Loucy (cell line): ENCODE measurements at regions not wholly inside any gene's neighbourhood (a gene's known extent, or its start where the extent isn't known, plus 50 kb on each side); places are given as distances from the start of the nearest gene placed in this dataset.

Experiments used
- H2AFZ ChIP-seq: fragments of 200-600 bp; sonication (generic); 2 replicates; pipeline ENCODE4 v1.6.0; 2016; ENCODE audit warnings: antibody characterized with exemption, mild to moderate bottlenecking, low read length, moderate library complexity
- H3F3A ChIP-seq: fragments of 200-600 bp; 2 replicates; pipeline ENCODE4 v1.6.0; 2016; ENCODE audit warnings: antibody characterized with exemption, low read depth, mild to moderate bottlenecking
- H3K27me3 ChIP-seq: fragments of 200-600 bp; sonication (generic); 2 replicates; pipeline ENCODE4 v1.6.1; 2014; ENCODE audit warnings: low read length, mild to moderate bottlenecking; ENCODE audit not compliant: insufficient read depth, poor library complexity, severe bottlenecking
- H3K36me3 ChIP-seq: fragments of 200-600 bp; sonication (generic); 2 replicates; pipeline ENCODE4 v1.6.1; 2016; ENCODE audit warnings: low read length; ENCODE audit not compliant: insufficient read depth
- H3K4me1 ChIP-seq: fragments of 200-600 bp; sonication (generic); 2 replicates; pipeline ENCODE4 v1.5.1; 2014; ENCODE audit warnings: low read length, mild to moderate bottlenecking; ENCODE audit not compliant: insufficient read depth, poor library complexity, severe bottlenecking
- H3K4me2 ChIP-seq: fragments of 200-600 bp; sonication (generic); 2 replicates; pipeline ENCODE4 v1.6.0; 2014; ENCODE audit warnings: antibody characterized with exemption, low read length, low read depth, mild to moderate bottlenecking; ENCODE audit not compliant: poor library complexity, severe bottlenecking
- H3K4me3 ChIP-seq: fragments of 200-600 bp; sonication (generic); 2 replicates; pipeline ENCODE4 v1.5.1; 2014; ENCODE audit warnings: low read length, mild to moderate bottlenecking, mixed read lengths; ENCODE audit not compliant: poor library complexity, severe bottlenecking
- H3K79me2 ChIP-seq: fragments of 200-600 bp; sonication (generic); 2 replicates; pipeline ENCODE4 v1.6.1; 2014; ENCODE audit warnings: low read length; ENCODE audit not compliant: insufficient read depth
- H3K9ac ChIP-seq: fragments of 200-600 bp; sonication (generic); 2 replicates; pipeline ENCODE4 v1.6.0; 2014; ENCODE audit warnings: mild to moderate bottlenecking, low read depth, low read length, moderate library complexity; ENCODE audit not compliant: poor library complexity, severe bottlenecking
- H3K9me2 ChIP-seq: fragments of 200-600 bp; sonication (generic); replicated peaks from 2 replicates; pipeline ENCODE4 v1.6.1; 2016; ENCODE audit warnings: low read depth, low read length, mixed read lengths
- H3K9me3 ChIP-seq: fragments of 200-600 bp; sonication (generic); 2 replicates; pipeline ENCODE4 v1.6.1; 2014; ENCODE audit warnings: mild to moderate bottlenecking, antibody characterized with exemption, low read length, low read depth; ENCODE audit not compliant: insufficient read depth
- H4K20me1 ChIP-seq: fragments of 200-600 bp; sonication (generic); 2 replicates; pipeline ENCODE4 v1.6.0; 2014; ENCODE audit warnings: antibody characterized with exemption, low read length, mild to moderate bottlenecking; ENCODE audit not compliant: insufficient read depth, poor library complexity, severe bottlenecking
- CTCF ChIP-seq: fragments of 200-600 bp; sonication (generic); conservative IDR thresholded peaks from 2 replicates; pipeline ENCODE4 v1.5.1; 2014; ENCODE audit warnings: mild to moderate bottlenecking, antibody characterized with exemption, low read length
- EZH2phosphoT487 ChIP-seq: fragments of 200-600 bp; IDR thresholded peaks from 2 replicates; pipeline ENCODE4 v1.6.1; 2018; ENCODE audit warnings: antibody characterized with exemption, mild to moderate bottlenecking, moderate library complexity, borderline replicate concordance

GRCh38 chr9:84146893-84147710 is 166.5 kb downstream of the RMI1 start:
- H3K9me3 ChIP-seq: no peaks in the 10 kb centered on the region
- H3K4me2 ChIP-seq: no peak overlapping the region
- no peaks in the 10 kb centered on the region for H3K4me1 ChIP-seq
- no peaks in the 10 kb centered on the region for H3K27me3 ChIP-seq
- no peak overlapping the region for H3K4me3 ChIP-seq
- no peaks in the 10 kb centered on the region for H4K20me1 ChIP-seq
- no peaks in the 10 kb centered on the region for H3K9me2 ChIP-seq
- no peak overlapping the region for H2AFZ ChIP-seq
- no peaks in the 10 kb centered on the region for H3K79me2 ChIP-seq
- H3K36me3 ChIP-seq: no peaks in the 10 kb centered on the region
- TF ChIP-seq EZH2phosphoT487 (no peak), CTCF (no peak)
- no peak overlapping the region for H3K9ac ChIP-seq
- H3F3A ChIP-seq: no peaks in the 10 kb centered on the region

GRCh38 chr9:84151236-84151635 is 170.6 kb downstream of the RMI1 start:
- H3K27me3 ChIP-seq: no peaks in the 10 kb centered on the region
- H2AFZ ChIP-seq: no peak overlapping the region
- no peaks in the 10 kb centered on the region for H3K9me3 ChIP-seq
- H4K20me1 ChIP-seq: no peaks in the 10 kb centered on the region
- no peaks in the 10 kb centered on the region for H3K79me2 ChIP-seq
- H3K4me2 ChIP-seq: no peak overlapping the region
- no peak overlapping the region for H3K4me3 ChIP-seq
- H3K4me1 ChIP-seq: no peaks in the 10 kb centered on the region
- TF ChIP-seq EZH2phosphoT487: no peak
- TF ChIP-seq CTCF: no peak
- H3K9me2 ChIP-seq: no peaks in the 10 kb centered on the region
- H3K9ac ChIP-seq: no peak overlapping the region
- H3F3A ChIP-seq: no peaks in the 10 kb centered on the region
- H3K36me3 ChIP-seq: no peaks in the 10 kb centered on the region

GRCh38 chr9:84151640-84152039 is 171.0 kb downstream of the RMI1 start:
- H3F3A ChIP-seq: no peaks in the 10 kb centered on the region
- no peak overlapping the region for H2AFZ ChIP-seq
- no peaks in the 10 kb centered on the region for H3K79me2 ChIP-seq
- no peak overlapping the region for H3K4me3 ChIP-seq
- no peaks in the 10 kb centered on the region for H4K20me1 ChIP-seq
- H3K9me3 ChIP-seq: no peaks in the 10 kb centered on the region
- TF ChIP-seq CTCF (no peak), EZH2phosphoT487 (no peak)
- no peaks in the 10 kb centered on the region for H3K4me1 ChIP-seq
- no peak overlapping the region for H3K9ac ChIP-seq
- H3K4me2 ChIP-seq: no peak overlapping the region
- H3K9me2 ChIP-seq: no peaks in the 10 kb centered on the region
- H3K27me3 ChIP-seq: no peaks in the 10 kb centered on the region
- H3K36me3 ChIP-seq: no peaks in the 10 kb centered on the region
